Endothelial cell of umbilical vein (primary cell): ENCODE measurements at regions not wholly inside any gene's neighbourhood (a gene's known extent, or its start where the extent isn't known, plus 50 kb on each side); places are given as distances from the start of the nearest gene placed in this dataset.

ENCODE experiments used
- BruUV-seq: library from RNA; stranded (reverse); fragments of 400-500 nt; replicated peaks from 2 replicates; lab custom pipeline; 2021; lab: Mats Ljungman, UMichigan
- CTCF ChIA-PET: fragments of 300-600, 350-600 bp; sonication (Branson Sonifier 250); formaldehyde crosslinking; loops from one replicate; lab custom pipeline; 2021; ENCODE audit warnings: antibody characterized with exemption, inconsistent platforms; lab: Charles Lee
- POLR2A ChIA-PET: fragments of 300-600, 350-600 bp; sonication (Branson Sonifier 250); formaldehyde crosslinking; loops from one replicate; lab custom pipeline; 2021; ENCODE audit warnings: antibody characterized with exemption, inconsistent platforms; lab: Charles Lee
- DNase-seq: peaks from one replicate; pipeline ENCODE4 v3.0.0-alpha.2; 2011; ENCODE audit warnings: low read depth, low spot score
- FAIRE-seq: peaks from 2 replicates; lab custom pipeline; 2011; peaks lifted over from hg19 to GRCh38; lab: Jason Lieb, UNC
- H2AFZ ChIP-seq: 2 replicates; pipeline ENCODE4 v1.6.0; 2012; ENCODE audit warnings: low read depth, low read length, control low read depth, inconsistent platforms
- H3K27ac ChIP-seq: 2 replicates; pipeline ENCODE4 v1.5.1; 2011; ENCODE audit warnings: low read depth, mild to moderate bottlenecking, control low read depth, low read length, moderate library complexity; ENCODE audit not compliant: insufficient read depth
- H3K27me3 ChIP-seq, 2 experiments: 2 replicates each; pipeline versions ENCODE4 v1.6.0 to v1.6.1; 2011; ENCODE audit warnings: low read length in 2 of 2, mixed read lengths in 1 of 2; ENCODE audit not compliant: control insufficient read depth in 2 of 2, insufficient read depth in 2 of 2
- H3K36me3 ChIP-seq, 2 experiments: 2 replicates in 1 of 2; 3 replicates in 1 of 2; pipeline ENCODE4 v1.5.1; 2011; ENCODE audit warnings: low read length in 2 of 2, mild to moderate bottlenecking in 1 of 2, moderate library complexity in 1 of 2; ENCODE audit not compliant: control insufficient read depth in 2 of 2, insufficient read depth in 2 of 2; ENCODE audit errors: extremely low read depth in 1 of 2
- H3K4me1 ChIP-seq: 3 replicates; pipeline ENCODE4 v1.5.1; 2011; ENCODE audit warnings: mild to moderate bottlenecking, low read length; ENCODE audit not compliant: control insufficient read depth, insufficient read depth; ENCODE audit errors: extremely low read depth
- H3K4me2 ChIP-seq: 2 replicates; pipeline ENCODE4 v1.6.1; 2011; ENCODE audit warnings: low read length, control low read depth, mixed read lengths; ENCODE audit not compliant: insufficient read depth
- H3K4me3 ChIP-seq, 3 experiments: fragments of 200-600 bp in 1 of 3; sonication (generic), shearing (Covaris generic) in 1 of 3; replicated peaks in 1 of 3; 2 replicates each; pipeline ENCODE4 v1.5.1; 2011 to 2016; ENCODE audit warnings: control low read depth in 3 of 3, low read length in 3 of 3, mild to moderate bottlenecking in 2 of 3, inconsistent platforms in 1 of 3, low read depth in 1 of 3, moderate library complexity in 1 of 3; ENCODE audit not compliant: insufficient read depth in 1 of 3
- H3K79me2 ChIP-seq: 2 replicates; pipeline ENCODE4 v1.6.0; 2012; ENCODE audit warnings: low read length, inconsistent platforms; ENCODE audit not compliant: control insufficient read depth, insufficient read depth
- H3K9ac ChIP-seq: replicated peaks from 2 replicates; pipeline ENCODE3; 2011; ENCODE audit warnings: low read length, control low read depth; ENCODE audit not compliant: insufficient read depth; ENCODE audit errors: extremely low read depth
- H3K9me1 ChIP-seq: replicated peaks from 3 replicates; pipeline ENCODE4 v1.6.0; 2011; ENCODE audit warnings: mild to moderate bottlenecking, low read length; ENCODE audit not compliant: control insufficient read depth, insufficient read depth; ENCODE audit errors: extremely low read depth
- H3K9me3 ChIP-seq: replicated peaks from 2 replicates; pipeline ENCODE4 v1.5.1; 2012; ENCODE audit warnings: low read length, inconsistent platforms; ENCODE audit not compliant: control insufficient read depth, insufficient read depth
- H4K20me1 ChIP-seq: replicated peaks from 2 replicates; pipeline ENCODE3; 2011; ENCODE audit warnings: mild to moderate bottlenecking, low read length; ENCODE audit not compliant: control insufficient read depth, insufficient read depth; ENCODE audit errors: extremely low read depth
- CTCF ChIP-seq, 2 donors: IDR thresholded peaks; 1 replicate in 1 of 2; 2 replicates in 1 of 2; pipeline ENCODE4 v1.5.1; 2011; ENCODE audit warnings: low read length in 2 of 2, mild to moderate bottlenecking in 2 of 2, moderate library complexity in 2 of 2, control low read depth in 1 of 2, inconsistent platforms in 1 of 2, low read depth in 1 of 2; ENCODE audit not compliant: insufficient read depth in 1 of 2; ENCODE audit errors: extremely low read depth in 1 of 2
- EZH2 ChIP-seq: IDR thresholded peaks from 2 replicates; pipeline ENCODE4 v1.6.1; 2012; ENCODE audit warnings: borderline replicate concordance, low read depth, mild to moderate bottlenecking, moderate library complexity, low read length, inconsistent platforms; ENCODE audit not compliant: severe bottlenecking
- FOS ChIP-seq: IDR thresholded peaks from 2 replicates; pipeline ENCODE4 v1.6.1; 2011; ENCODE audit warnings: mild to moderate bottlenecking, low read length, moderate library complexity, borderline replicate concordance; ENCODE audit not compliant: insufficient read depth
- GATA2 ChIP-seq: IDR thresholded peaks from 2 replicates; pipeline ENCODE4 v1.7.0; 2011; ENCODE audit warnings: low read depth, mild to moderate bottlenecking, moderate library complexity, mixed read lengths, low read length; ENCODE audit not compliant: insufficient read length, insufficient read depth
- JUN ChIP-seq: IDR thresholded peaks from 2 replicates; pipeline ENCODE4 v1.6.1; 2011; ENCODE audit warnings: borderline replicate concordance, low read depth; ENCODE audit not compliant: insufficient read length, insufficient read depth
- MYC ChIP-seq: IDR thresholded peaks from one replicate; pipeline ENCODE4 v1.6.1; 2011; ENCODE audit warnings: mild to moderate bottlenecking, low read depth, low read length
- POLR2A ChIP-seq: IDR thresholded peaks from 2 replicates; pipeline ENCODE4 v1.6.1; 2012; ENCODE audit warnings: low read depth, mild to moderate bottlenecking, control low read depth, low read length
- POLR2AphosphoS5 ChIP-seq: IDR thresholded peaks from 2 replicates; pipeline ENCODE4 v1.6.1; 2012; ENCODE audit warnings: low read depth, mild to moderate bottlenecking, control low read depth, low read length, moderate library complexity; ENCODE audit not compliant: insufficient read depth
- dilution Hi-C: fragments of 300-500 bp; cut with MboI; formaldehyde crosslinking; loops from one replicate; pipeline ENCODE4 v1.15.0; 2019; ENCODE audit warnings: low sequenced_read_pairs; ENCODE audit not compliant: extremely low pct_ligation_motif_present
- intact Hi-C: fragments of 100-400 bp; cut with micrococcal nuclease; formaldehyde crosslinking; loops from one replicate; pipeline ENCODE4 v1.10.0; 2022
- TF ChIP-seq, protein P1 (sequence below): IDR thresholded peaks from 2 replicates; pipeline ENCODE4 v1.6.1; 2011; ENCODE audit not compliant: insufficient read depth, insufficient read length

DNA sequence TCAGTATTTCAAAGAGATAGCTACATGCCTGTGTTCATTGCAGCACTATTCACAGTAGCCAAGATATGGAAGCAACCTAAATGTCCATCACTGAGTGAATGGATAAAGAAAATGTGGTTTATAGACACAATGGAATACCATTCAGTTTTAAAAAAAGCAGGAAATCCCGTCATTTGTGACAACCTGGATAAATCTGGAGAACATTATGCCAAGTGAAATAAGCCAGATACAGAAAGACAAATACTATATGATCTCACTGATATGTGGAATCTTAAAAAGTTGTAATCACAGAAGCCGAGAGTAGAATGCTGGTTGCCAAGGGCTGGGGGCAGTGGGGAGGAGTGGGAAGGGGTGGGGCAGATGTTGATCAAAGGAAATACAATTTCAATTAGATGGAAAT lies 235.8 kb upstream of the IGFBP3 start:
- H3K9ac ChIP-seq, result no peak overlapping the region
- no peak overlapping the region for H2AFZ ChIP-seq
- DNase-seq, result no peak
- no peaks in the 10 kb centered on the region for H3K4me1 ChIP-seq
- no peaks in the 10 kb centered on the region for H3K36me3 ChIP-seq
- H3K4me3 ChIP-seq, result no peak overlapping the region
- intact Hi-C loops (no loop called here), dilution Hi-C loops (no loop called here)
- no peaks in the 10 kb centered on the region for H3K27me3 ChIP-seq
- TF ChIP-seq, protein P1, sequence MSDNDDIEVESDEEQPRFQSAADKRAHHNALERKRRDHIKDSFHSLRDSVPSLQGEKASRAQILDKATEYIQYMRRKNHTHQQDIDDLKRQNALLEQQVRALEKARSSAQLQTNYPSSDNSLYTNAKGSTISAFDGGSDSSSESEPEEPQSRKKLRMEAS, result no peak
- no peak for TF ChIP-seq JUN
- no peak for TF ChIP-seq POLR2A
- TF ChIP-seq POLR2AphosphoS5, result no peak
- TF ChIP-seq FOS, result no peak
- TF ChIP-seq CTCF (IDR thresholded peaks at IDR 0.05; ENCODE audit: extremely low read depth in 1 of 2, insufficient read depth in 1 of 2, low read depth in 1 of 2, low read length in 2 of 2), result no peak
- no peak for TF ChIP-seq GATA2
- no peak for TF ChIP-seq MYC
- no peak for TF ChIP-seq EZH2
- POLR2A ChIA-PET, result no interaction called here
- H3K79me2 ChIP-seq, result no peaks in the 10 kb centered on the region
- no peaks in the 10 kb centered on the region for H3K9me3 ChIP-seq
- no peak overlapping the region for H3K27ac ChIP-seq
- no peaks in the 10 kb centered on the region for H3K9me1 ChIP-seq
- no peak overlapping the region for H3K4me2 ChIP-seq
- CTCF ChIA-PET, result no interaction called here
- no peaks in the 10 kb centered on the region for H4K20me1 ChIP-seq
- no peak for FAIRE-seq
- no TSS peak for BruUV-seq
